GM10248 (cell line): ENCODE measurements at regions not wholly inside any gene's neighbourhood (a gene's known extent, or its start where the extent isn't known, plus 50 kb on each side); places are given as distances from the start of the nearest gene placed in this dataset.

Experiments used
- CTCF ChIA-PET: fragments of 300-600 bp; sonication (Branson Sonifier 250); formaldehyde crosslinking; extraction: SDS; loops from one replicate; lab custom pipeline; 2021; ENCODE audit warnings: antibody characterized with exemption; lab: Yijun Ruan, JAX
- POLR2A ChIA-PET: fragments of 350-650 bp; sonication (Branson Sonifier 250); formaldehyde crosslinking; extraction: SDS; loops from one replicate; lab custom pipeline; 2020; ENCODE audit warnings: antibody characterized with exemption; lab: Yijun Ruan, JAX
- DNase-seq: peaks from one replicate; pipeline ENCODE4 v3.0.0; 2012; ENCODE audit errors: extremely low spot score
- CTCF ChIP-seq: IDR thresholded peaks from 2 replicates; pipeline ENCODE4 v1.5.1; 2012; ENCODE audit warnings: mild to moderate bottlenecking, low read depth; ENCODE audit errors: extremely low read depth, missing control alignments, control extremely low read depth

GRCh38 chr6:9717568-9717967, 697.3 kb downstream of the TFAP2A start:
- DNase-seq: no peak
- ChIA-PET CTCF (interaction anchor here (1.4 to 1.7 kb wide), 2 partner anchors 11 to 14 kb away, joined by 4 to 8 read pairs; no protein-coding TSS in a partner anchor), POLR2A (no interaction called here)
- no peak for TF ChIP-seq CTCF

- TF ChIP-seq CTCF: no peak
- DNase-seq: no peak
- POLR2A ChIA-PET: no interaction called here
- CTCF ChIA-PET: no interaction called here
These were observed 703.5 kb downstream of the TFAP2A start for GRCh38 chr6:9711365-9711764.

GRCh38 chr6:9710574-9710973, 704.3 kb downstream of the TFAP2A start:
- ChIA-PET POLR2A (no interaction called here), CTCF (no interaction called here)
- no peak for TF ChIP-seq CTCF
- no peak for DNase-seq

GRCh38 chr6:9708600-9708999, 706.3 kb downstream of the TFAP2A start:
- no peak for DNase-seq
- POLR2A ChIA-PET: no interaction called here
- no peak for TF ChIP-seq CTCF
- CTCF ChIA-PET: no interaction called here

- ChIA-PET POLR2A (no interaction called here), CTCF (interaction anchor here (1.0 to 2.1 kb wide), 4 partner anchors 10 to 45 kb away, joined by 3 to 6 read pairs (median 4); no protein-coding TSS in a partner anchor)
- DNase-seq: no peak
- no peak for TF ChIP-seq CTCF
These were observed 709.9 kb downstream of the TFAP2A start for GRCh38 chr6:9704989-9705388.

- no peak for DNase-seq
- CTCF ChIA-PET: no interaction called here
- POLR2A ChIA-PET: no interaction called here
- no peak for TF ChIP-seq CTCF
These were observed 712.0 kb downstream of the TFAP2A start for GRCh38 chr6:9702914-9703313.
